NT2/D1 (cell line): ENCODE measurements at regions not wholly inside any gene's neighbourhood (a gene's known extent, or its start where the extent isn't known, plus 50 kb on each side); places are given as distances from the start of the nearest gene placed in this dataset.

Experiments used
- DNase-seq: peaks from one replicate; pipeline ENCODE4 v3.0.0-alpha.2; 2011; ENCODE audit warnings: low read depth, low spot score
- H3K27me3 ChIP-seq: 2 replicates; pipeline ENCODE4 v1.6.0; 2011; ENCODE audit warnings: mild to moderate bottlenecking; ENCODE audit not compliant: insufficient read length, insufficient read depth
- H3K36me3 ChIP-seq: 2 replicates; pipeline ENCODE4 v1.6.1; 2011; ENCODE audit warnings: mild to moderate bottlenecking, low read length, mixed read lengths; ENCODE audit not compliant: insufficient read depth, insufficient read length
- H3K4me1 ChIP-seq: 2 replicates; pipeline ENCODE4 v1.5.1; 2011; ENCODE audit not compliant: insufficient read depth, insufficient read length
- H3K4me3 ChIP-seq: 2 replicates; pipeline ENCODE4 v1.5.1; 2011; ENCODE audit warnings: low read depth; ENCODE audit not compliant: insufficient read length
- H3K9ac ChIP-seq: 2 replicates; pipeline ENCODE4 v1.6.0; 2011; ENCODE audit warnings: low read depth; ENCODE audit not compliant: insufficient read length
- H3K9me3 ChIP-seq: 2 replicates; pipeline ENCODE4 v1.5.1; 2011; ENCODE audit warnings: mild to moderate bottlenecking, low read length; ENCODE audit not compliant: insufficient read depth
- SUZ12 ChIP-seq: IDR thresholded peaks from 2 replicates; pipeline ENCODE4 v1.6.1; 2011; ENCODE audit not compliant: insufficient read length, insufficient read depth; ENCODE audit errors: extremely low read depth
- YY1 ChIP-seq: IDR thresholded peaks from 2 replicates; pipeline ENCODE4 v1.6.1; 2011; ENCODE audit not compliant: insufficient read length, insufficient read depth
- ZNF274 ChIP-seq: IDR thresholded peaks from 2 replicates; pipeline ENCODE4 v1.6.1; 2011; ENCODE audit warnings: mild to moderate bottlenecking, low read depth, low read length

GRCh38 chr14:54138354-54139038 lies 181.9 kb upstream of the BMP4 start:
- H3K27me3 ChIP-seq = no peaks in the 10 kb centered on the region
- no peaks in the 10 kb centered on the region for H3K9me3 ChIP-seq
- DNase-seq = no peak
- no peaks in the 10 kb centered on the region for H3K4me1 ChIP-seq
- H3K36me3 ChIP-seq = no peaks in the 10 kb centered on the region
- no peak for TF ChIP-seq SUZ12
- no peak for TF ChIP-seq ZNF274
- TF ChIP-seq YY1 = no peak
- no peak overlapping the region for H3K4me3 ChIP-seq
- H3K9ac ChIP-seq = no peak overlapping the region

GRCh38 chr14:54140551-54140950 lies 183.9 kb upstream of the BMP4 start:
- Histone ChIP-seq H3K4me1 (no peaks in the 10 kb centered on the region), H3K36me3 (no peaks in the 10 kb centered on the region), H3K9me3 (no peaks in the 10 kb centered on the region), H3K27me3 (no peaks in the 10 kb centered on the region), H3K4me3 (no peak overlapping the region), H3K9ac (no peak overlapping the region)
- no peak for DNase-seq
- TF ChIP-seq YY1 (no peak), SUZ12 (no peak), ZNF274 (no peak)

GRCh38 chr14:54146601-54147000 lies 190.0 kb upstream of the BMP4 start:
- no peak overlapping the region for H3K9ac ChIP-seq
- no peak for DNase-seq
- no peaks in the 10 kb centered on the region for H3K4me1 ChIP-seq
- no peaks in the 10 kb centered on the region for H3K27me3 ChIP-seq
- no peaks in the 10 kb centered on the region; the same call in 1 of the 2 replicates for H3K9me3 ChIP-seq
- TF ChIP-seq YY1 (no peak), SUZ12 (no peak), ZNF274 (no peak)
- H3K36me3 ChIP-seq = no peaks in the 10 kb centered on the region
- H3K4me3 ChIP-seq = no peak overlapping the region

- TF ChIP-seq SUZ12 (no peak), YY1 (no peak), ZNF274 (no peak)
- no peaks in the 10 kb centered on the region; the same call in 1 of the 2 replicates for H3K9me3 ChIP-seq
- H3K4me3 ChIP-seq = no peak overlapping the region
- no peaks in the 10 kb centered on the region for H3K36me3 ChIP-seq
- H3K9ac ChIP-seq = no peak overlapping the region
- H3K27me3 ChIP-seq = no peaks in the 10 kb centered on the region
- no peaks in the 10 kb centered on the region for H3K4me1 ChIP-seq
- no peak for DNase-seq
Measured at GRCh38 chr14:54147282-54147681, 190.7 kb upstream of the BMP4 start.

- Histone ChIP-seq H3K9me3 (no peaks in the 10 kb centered on the region; the same call in 1 of the 2 replicates), H3K4me3 (no peak overlapping the region), H3K27me3 (no peaks in the 10 kb centered on the region), H3K36me3 (no peaks in the 10 kb centered on the region), H3K9ac (no peak overlapping the region), H3K4me1 (no peaks in the 10 kb centered on the region)
- no peak for DNase-seq
- TF ChIP-seq ZNF274 (no peak), SUZ12 (no peak), YY1 (no peak)
Measured at GRCh38 chr14:54147758-54148157, 191.1 kb upstream of the BMP4 start.

- no peak for DNase-seq
- no peaks in the 10 kb centered on the region for H3K27me3 ChIP-seq
- H3K9me3 ChIP-seq = no peaks in the 10 kb centered on the region; the same call in 1 of the 2 replicates
- H3K4me1 ChIP-seq = no peaks in the 10 kb centered on the region
- no peak overlapping the region for H3K4me3 ChIP-seq
- no peak overlapping the region for H3K9ac ChIP-seq
- TF ChIP-seq ZNF274 (no peak), YY1 (no peak), SUZ12 (no peak)
- no peaks in the 10 kb centered on the region for H3K36me3 ChIP-seq
Measured at GRCh38 chr14:54148251-54148650, 191.6 kb upstream of the BMP4 start.

GRCh38 chr14:54152351-54152750 lies 195.7 kb upstream of the BMP4 start:
- no peaks in the 10 kb centered on the region for H3K4me1 ChIP-seq
- H3K36me3 ChIP-seq = no peaks in the 10 kb centered on the region
- DNase-seq = no peak
- H3K9ac ChIP-seq = no peak overlapping the region
- TF ChIP-seq ZNF274 (no peak), SUZ12 (no peak), YY1 (no peak)
- no peaks in the 10 kb centered on the region; the same call in 1 of the 2 replicates for H3K9me3 ChIP-seq
- H3K4me3 ChIP-seq = no peak overlapping the region
- H3K27me3 ChIP-seq = no peaks in the 10 kb centered on the region
